OCI-LY1 (cell line): ENCODE measurements at regions not wholly inside any gene's neighbourhood (a gene's known extent, or its start where the extent isn't known, plus 50 kb on each side); places are given as distances from the start of the nearest gene placed in this dataset.

Source experiments
- H2AFZ ChIP-seq: fragments of 200-600 bp; sonication (generic), shearing (Covaris generic); 2 replicates; pipeline ENCODE4 v1.6.0; 2014; ENCODE audit warnings: antibody characterized with exemption, mild to moderate bottlenecking, low read length
- H3F3A ChIP-seq: fragments of 200-600 bp; sonication (generic), shearing (Covaris generic); 2 replicates; pipeline ENCODE4 v1.6.0; 2014; ENCODE audit warnings: mild to moderate bottlenecking, antibody characterized with exemption, low read length, moderate library complexity; ENCODE audit not compliant: insufficient read depth
- H3K27ac ChIP-seq: fragments of 200-600 bp; sonication (generic); 2 replicates; pipeline ENCODE4 v1.5.1; 2014; ENCODE audit warnings: low read length, mixed run types, mild to moderate bottlenecking, low read depth; ENCODE audit not compliant: poor library complexity, severe bottlenecking
- H3K27me3 ChIP-seq: fragments of 200-600 bp; sonication (generic); 2 replicates; pipeline ENCODE4 v1.6.0; 2014; ENCODE audit warnings: antibody characterized with exemption, mild to moderate bottlenecking, low read length, moderate library complexity; ENCODE audit not compliant: insufficient read depth
- H3K36me3 ChIP-seq: fragments of 200-600 bp; sonication (generic); 2 replicates; pipeline ENCODE4 v1.6.1; 2014; ENCODE audit warnings: mild to moderate bottlenecking, antibody characterized with exemption, low read length, moderate library complexity, mixed read lengths; ENCODE audit not compliant: insufficient read depth
- H3K4me1 ChIP-seq: fragments of 200-600 bp; sonication (generic); 2 replicates; pipeline ENCODE4 v1.5.1; 2014; ENCODE audit warnings: mild to moderate bottlenecking, low read length, moderate library complexity; ENCODE audit not compliant: insufficient read depth, severe bottlenecking
- H3K4me2 ChIP-seq: fragments of 200-600 bp; sonication (generic), shearing (Covaris generic); 2 replicates; pipeline ENCODE4 v1.6.1; 2014; ENCODE audit warnings: low read length
- H3K4me3 ChIP-seq: fragments of 200-600 bp; sonication (generic); 2 replicates; pipeline ENCODE4 v1.5.1; 2014; ENCODE audit warnings: low read length, low read depth, mild to moderate bottlenecking, mixed read lengths; ENCODE audit not compliant: poor library complexity, severe bottlenecking
- H3K79me2 ChIP-seq: fragments of 200-600 bp; shearing (Covaris generic); 2 replicates; pipeline ENCODE4 v1.6.1; 2016; ENCODE audit warnings: mixed run types, low read length, mixed read lengths; ENCODE audit not compliant: insufficient read depth
- H3K9ac ChIP-seq: fragments of 200-600 bp; sonication (generic), shearing (Covaris generic); 2 replicates; pipeline ENCODE4 v1.6.1; 2014; ENCODE audit warnings: mild to moderate bottlenecking, low read length, mixed read lengths
- H3K9me2 ChIP-seq: fragments of 200-600 bp; sonication (generic), shearing (Covaris generic); 2 replicates; pipeline ENCODE4 v1.6.1; 2014; ENCODE audit warnings: low read depth, mild to moderate bottlenecking, low read length, mixed read lengths
- H3K9me3 ChIP-seq: fragments of 200-600 bp; shearing (Covaris generic); 2 replicates; pipeline ENCODE4 v1.6.1; 2014; ENCODE audit warnings: low read length, mixed read lengths
- H4K20me1 ChIP-seq: fragments of 200-600 bp; sonication (generic), shearing (Covaris generic); 2 replicates; pipeline ENCODE4 v1.6.0; 2016; ENCODE audit warnings: mild to moderate bottlenecking, low read length; ENCODE audit not compliant: insufficient read depth
- CTCF ChIP-seq: fragments of 200-600 bp; sonication (generic), shearing (Covaris generic); IDR thresholded peaks from 2 replicates; pipeline ENCODE4 v1.5.1; 2017; ENCODE audit warnings: mild to moderate bottlenecking, antibody characterized with exemption, low read length, moderate library complexity, mixed read lengths
- EZH2 ChIP-seq: fragments of 200-600 bp; sonication (generic), shearing (Covaris generic); IDR thresholded peaks from 2 replicates; pipeline ENCODE4 v1.8.0; 2017; ENCODE audit warnings: borderline replicate concordance, mixed run types, mild to moderate bottlenecking, antibody characterized with exemption, low read length, moderate library complexity, mixed read lengths

DNA sequence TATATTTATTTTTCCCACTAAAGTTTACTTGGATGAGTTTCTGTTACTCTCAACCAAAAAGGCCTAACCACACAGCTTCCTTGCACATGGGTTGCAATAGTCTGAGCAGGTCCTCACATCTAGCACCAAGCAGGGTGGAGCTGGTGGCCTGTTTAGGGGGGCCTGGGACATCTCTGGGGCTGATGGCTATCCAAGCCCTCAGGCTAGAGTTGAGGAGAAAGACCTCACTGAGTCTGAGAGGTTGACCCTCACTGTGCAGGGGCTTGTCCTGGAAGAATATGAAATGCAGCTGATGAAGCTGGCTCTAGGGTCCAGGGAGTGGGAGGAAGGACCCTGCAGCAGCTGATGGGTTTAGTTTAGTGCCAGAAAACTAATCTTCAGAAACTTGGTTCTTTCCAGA lies 217.1 kb upstream of the MVB12B start:
- TF ChIP-seq CTCF (no peak), EZH2 (no peak)
- no peak overlapping the region for H3K9ac ChIP-seq
- no peaks in the 10 kb centered on the region for H3K27me3 ChIP-seq
- no peak overlapping the region for H3K27ac ChIP-seq
- no peaks in the 10 kb centered on the region for H4K20me1 ChIP-seq
- no peaks in the 10 kb centered on the region for H3K4me1 ChIP-seq
- no peaks in the 10 kb centered on the region for H3K36me3 ChIP-seq
- no peaks in the 10 kb centered on the region for H3K9me2 ChIP-seq
- no peak overlapping the region for H2AFZ ChIP-seq
- H3K4me3 ChIP-seq, result no peak overlapping the region
- H3F3A ChIP-seq, result no peaks in the 10 kb centered on the region
- H3K4me2 ChIP-seq, result no peak overlapping the region
- H3K79me2 ChIP-seq, result no peaks in the 10 kb centered on the region
- no peaks in the 10 kb centered on the region for H3K9me3 ChIP-seq

DNA sequence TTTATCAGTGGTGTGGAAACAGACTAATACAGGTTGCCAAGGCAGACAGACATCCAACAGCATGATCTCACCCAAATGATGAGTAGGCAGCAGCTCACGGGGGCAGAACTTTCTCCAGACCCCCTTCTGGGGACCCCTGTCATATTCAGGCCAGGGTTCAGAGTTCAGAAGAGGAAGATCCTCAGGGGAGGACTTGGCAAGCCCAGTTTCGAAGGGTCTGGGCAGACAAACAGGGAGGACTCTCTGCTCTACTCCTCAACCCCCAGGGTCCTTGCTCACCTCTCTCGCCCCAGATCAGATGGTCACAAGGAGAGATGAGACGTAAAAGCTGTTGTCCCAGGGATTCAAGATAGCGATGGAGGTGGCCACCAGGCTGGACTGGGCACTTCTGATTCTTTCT lies 215.1 kb upstream of the MVB12B start:
- no peaks in the 10 kb centered on the region for H3K9me3 ChIP-seq
- no peaks in the 10 kb centered on the region for H3K36me3 ChIP-seq
- H3K9ac ChIP-seq, result no peak overlapping the region
- H3K4me3 ChIP-seq, result no peak overlapping the region
- TF ChIP-seq EZH2 (no peak), CTCF (no peak)
- no peak overlapping the region for H3K27ac ChIP-seq
- H4K20me1 ChIP-seq, result no peaks in the 10 kb centered on the region
- H3K9me2 ChIP-seq, result no peaks in the 10 kb centered on the region
- H3F3A ChIP-seq, result no peaks in the 10 kb centered on the region
- no peaks in the 10 kb centered on the region for H3K4me1 ChIP-seq
- H3K79me2 ChIP-seq, result no peaks in the 10 kb centered on the region
- no peaks in the 10 kb centered on the region for H3K27me3 ChIP-seq
- no peak overlapping the region for H3K4me2 ChIP-seq
- no peak overlapping the region for H2AFZ ChIP-seq

- H3K27me3 ChIP-seq, result no peaks in the 10 kb centered on the region
- no peak for TF ChIP-seq CTCF
- TF ChIP-seq EZH2, result no peak
- H4K20me1 ChIP-seq, result no peaks in the 10 kb centered on the region
- no peak overlapping the region for H3K9ac ChIP-seq
- no peaks in the 10 kb centered on the region for H3K9me2 ChIP-seq
- H3K4me3 ChIP-seq, result no peak overlapping the region
- no peak overlapping the region for H3K4me2 ChIP-seq
- H3K36me3 ChIP-seq, result no peaks in the 10 kb centered on the region
- no peaks in the 10 kb centered on the region for H3K9me3 ChIP-seq
- no peak overlapping the region for H3K27ac ChIP-seq
- no peak overlapping the region for H2AFZ ChIP-seq
- H3K4me1 ChIP-seq, result no peaks in the 10 kb centered on the region
- no peaks in the 10 kb centered on the region for H3F3A ChIP-seq
- no peaks in the 10 kb centered on the region for H3K79me2 ChIP-seq
Observed at GRCh38 chr9:126112135-126112720, 214.4 kb upstream of the MVB12B start.
